RWPE2 (cell line): ENCODE measurements at regions not wholly inside any gene's neighbourhood (a gene's known extent, or its start where the extent isn't known, plus 50 kb on each side); places are given as distances from the start of the nearest gene placed in this dataset.

ENCODE experiments used
- ATAC-seq: fragments of 200-7000 bp; cut with Tn5 transposase; 3 replicates; pipeline ENCODE4 v1.9.1; 2021; ENCODE audit warnings: low read depth
- DNase-seq: peaks from one replicate; pipeline ENCODE4 v3.0.0-alpha.2; 2020; ENCODE audit warnings: low spot score
- H3K27ac ChIP-seq: fragments of 450-650 bp; 2 replicates; pipeline ENCODE4 v1.5.1; 2017; ENCODE audit warnings: mild to moderate bottlenecking; ENCODE audit not compliant: poor library complexity, severe bottlenecking
- H3K27me3 ChIP-seq: fragments of 250-450 bp; sonication (Bioruptor Pico); 2 replicates; pipeline ENCODE4 v1.5.1; 2021; ENCODE audit warnings: mild to moderate bottlenecking, moderate library complexity; ENCODE audit not compliant: insufficient read depth, poor library complexity, severe bottlenecking
- H3K36me3 ChIP-seq: fragments of 250-450 bp; sonication (Bioruptor Pico); 2 replicates; pipeline ENCODE4 v1.5.1; 2020; ENCODE audit warnings: low read depth, mild to moderate bottlenecking, moderate library complexity
- H3K4me1 ChIP-seq: fragments of 250-450 bp; sonication (Bioruptor Pico); 2 replicates; pipeline ENCODE4 v1.5.1; 2021; ENCODE audit warnings: mild to moderate bottlenecking, moderate library complexity; ENCODE audit not compliant: insufficient read depth, poor library complexity, severe bottlenecking
- H3K4me3 ChIP-seq: fragments of 250-450 bp; sonication (Bioruptor Pico); 2 replicates; pipeline ENCODE4 v1.5.1; 2021; ENCODE audit warnings: mild to moderate bottlenecking, moderate library complexity; ENCODE audit not compliant: severe bottlenecking
- H3K9me3 ChIP-seq: fragments of 250-450 bp; sonication (Bioruptor Pico); 2 replicates; pipeline ENCODE4 v1.5.1; 2021; ENCODE audit warnings: mild to moderate bottlenecking, moderate library complexity; ENCODE audit not compliant: severe bottlenecking
- TF ChIP-seq, protein P1 (sequence below): fragments of 450-650 bp; IDR thresholded peaks from one replicate; pipeline ENCODE4 v1.5.1; 2017; ENCODE audit warnings: mild to moderate bottlenecking, moderate library complexity; ENCODE audit not compliant: poor library complexity, severe bottlenecking

DNA sequence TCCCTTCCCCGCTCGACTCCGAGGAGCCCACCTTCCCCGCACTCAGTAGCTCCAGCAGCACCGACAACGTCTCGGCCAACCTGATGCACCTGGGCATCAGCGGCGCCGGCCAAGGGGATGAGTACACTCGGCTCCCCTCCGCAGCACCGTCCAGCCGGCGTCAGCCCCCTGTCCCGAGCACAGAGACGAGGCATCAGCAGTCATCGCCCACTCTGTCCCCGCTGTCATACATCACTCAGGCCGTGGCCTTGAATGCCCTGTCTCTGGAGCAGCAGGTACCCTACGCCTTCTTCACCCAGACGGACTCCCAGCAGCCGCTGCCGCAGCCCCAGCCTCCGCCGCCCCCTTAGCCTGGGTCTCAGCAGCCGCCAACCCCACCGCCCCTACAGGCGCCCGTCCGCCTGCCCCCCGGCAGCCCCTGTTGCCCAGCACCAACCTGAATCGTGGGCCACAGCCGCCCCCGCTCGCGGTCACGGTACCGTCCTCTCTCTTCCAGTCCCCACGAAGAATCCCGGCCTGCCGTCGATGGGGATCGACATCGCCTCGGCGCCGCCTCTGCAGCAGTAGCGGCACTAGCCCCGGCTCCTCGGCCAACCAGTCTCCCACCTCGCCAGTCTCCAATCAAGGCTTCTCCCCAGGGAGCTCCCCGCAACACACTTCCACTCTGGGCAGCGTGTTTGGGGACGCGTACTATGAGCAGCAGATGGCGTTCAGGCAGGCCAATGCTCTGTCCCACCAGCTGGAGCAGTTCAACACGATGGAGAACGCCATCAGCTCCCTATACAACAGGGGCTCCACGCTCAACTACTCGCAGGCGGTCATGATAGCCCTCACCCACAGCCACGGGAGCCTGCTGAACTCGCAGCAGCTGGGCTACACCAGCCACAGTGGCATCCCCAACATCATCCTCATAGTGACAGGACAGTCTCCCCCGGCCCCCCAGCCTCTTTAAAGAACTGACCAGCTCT is 1195.9 kb upstream of the CHAC2 start:
- Histone ChIP-seq H3K9me3 (peaks cover 1% of the 10 kb centered on the region), H3K36me3 (no peaks in the 10 kb centered on the region), H3K27ac (no peak overlapping the region), H3K27me3 (no peaks in the 10 kb centered on the region), H3K4me3 (no peak overlapping the region), H3K4me1 (no peaks in the 10 kb centered on the region)
- ATAC-seq (no peak), DNase-seq (no peak)
- TF ChIP-seq, protein P1, sequence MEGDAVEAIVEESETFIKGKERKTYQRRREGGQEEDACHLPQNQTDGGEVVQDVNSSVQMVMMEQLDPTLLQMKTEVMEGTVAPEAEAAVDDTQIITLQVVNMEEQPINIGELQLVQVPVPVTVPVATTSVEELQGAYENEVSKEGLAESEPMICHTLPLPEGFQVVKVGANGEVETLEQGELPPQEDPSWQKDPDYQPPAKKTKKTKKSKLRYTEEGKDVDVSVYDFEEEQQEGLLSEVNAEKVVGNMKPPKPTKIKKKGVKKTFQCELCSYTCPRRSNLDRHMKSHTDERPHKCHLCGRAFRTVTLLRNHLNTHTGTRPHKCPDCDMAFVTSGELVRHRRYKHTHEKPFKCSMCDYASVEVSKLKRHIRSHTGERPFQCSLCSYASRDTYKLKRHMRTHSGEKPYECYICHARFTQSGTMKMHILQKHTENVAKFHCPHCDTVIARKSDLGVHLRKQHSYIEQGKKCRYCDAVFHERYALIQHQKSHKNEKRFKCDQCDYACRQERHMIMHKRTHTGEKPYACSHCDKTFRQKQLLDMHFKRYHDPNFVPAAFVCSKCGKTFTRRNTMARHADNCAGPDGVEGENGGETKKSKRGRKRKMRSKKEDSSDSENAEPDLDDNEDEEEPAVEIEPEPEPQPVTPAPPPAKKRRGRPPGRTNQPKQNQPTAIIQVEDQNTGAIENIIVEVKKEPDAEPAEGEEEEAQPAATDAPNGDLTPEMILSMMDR: no peak

DNA sequence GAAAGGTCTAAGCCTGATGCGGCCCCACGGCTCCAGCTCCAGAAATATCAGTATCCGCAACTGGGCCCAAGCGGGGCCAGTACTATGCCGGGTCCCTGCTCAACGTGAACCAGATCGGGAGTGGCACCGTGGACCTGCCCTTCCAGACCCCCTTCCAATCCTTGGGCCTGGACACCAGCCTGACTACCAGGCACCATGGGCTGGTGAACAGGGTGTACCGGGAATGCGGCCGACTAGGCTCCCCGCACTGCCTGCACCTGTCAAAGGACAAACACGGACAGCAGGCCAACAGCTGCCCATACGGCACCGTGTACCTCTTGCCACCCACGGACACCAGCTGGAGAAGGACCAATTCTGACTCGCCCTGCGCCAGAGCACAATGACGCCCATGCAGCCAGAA is 1196.9 kb upstream of the CHAC2 start:
- H3K27ac ChIP-seq: no peak overlapping the region
- H3K4me3 ChIP-seq: no peak overlapping the region
- H3K27me3 ChIP-seq: no peaks in the 10 kb centered on the region
- peaks cover 1% of the 10 kb centered on the region for H3K9me3 ChIP-seq
- TF ChIP-seq, protein P1: no peak
- no peak for DNase-seq
- no peaks in the 10 kb centered on the region for H3K36me3 ChIP-seq
- ATAC-seq: no peak
- H3K4me1 ChIP-seq: no peaks in the 10 kb centered on the region

DNA sequence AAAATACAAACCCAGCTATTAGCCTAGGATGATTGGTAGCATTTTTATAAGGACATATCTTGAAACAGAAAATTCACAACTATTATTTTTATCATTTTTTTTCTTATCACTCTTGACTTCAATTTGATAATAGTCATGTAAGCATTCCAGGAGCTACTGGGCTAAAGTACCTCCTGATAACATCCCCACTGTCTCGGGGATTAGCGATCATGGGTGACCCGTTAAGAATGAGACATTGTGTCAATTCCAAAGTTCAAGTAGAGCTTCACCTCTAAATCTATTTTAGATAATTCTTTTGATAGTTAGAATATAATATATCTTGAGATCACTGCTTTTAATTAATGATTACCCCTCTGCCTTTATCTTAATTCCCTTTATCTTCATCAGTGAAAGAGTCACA is 1204.5 kb upstream of the CHAC2 start:
- no peak for ATAC-seq
- Histone ChIP-seq H3K4me3 (no peak overlapping the region), H3K36me3 (no peaks in the 10 kb centered on the region), H3K9me3 (no peaks in the 10 kb centered on the region), H3K27me3 (no peaks in the 10 kb centered on the region), H3K27ac (no peak overlapping the region), H3K4me1 (no peaks in the 10 kb centered on the region)
- TF ChIP-seq, protein P1: no peak
- DNase-seq: no peak

DNA sequence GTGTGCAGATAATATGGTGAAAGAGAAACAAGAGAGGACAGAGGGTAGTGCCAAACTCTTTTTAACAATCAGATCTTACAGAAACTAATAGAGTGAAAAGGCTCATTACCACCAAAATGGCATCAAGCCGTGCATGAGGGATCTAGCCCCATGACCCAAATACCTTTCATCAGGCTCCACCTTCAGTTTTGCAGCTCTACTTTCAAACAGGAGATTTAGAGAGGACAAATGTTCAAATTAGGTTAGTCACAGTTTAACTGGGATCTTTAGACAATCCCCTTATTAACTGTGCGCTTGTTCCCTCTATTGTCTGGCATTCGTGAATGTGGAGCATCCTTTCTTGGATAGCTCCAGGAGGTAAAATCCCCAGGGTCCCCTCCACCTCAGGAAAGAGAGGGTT is 1209.3 kb upstream of the CHAC2 start:
- no peak overlapping the region for H3K4me3 ChIP-seq
- no peak for DNase-seq
- no peak for ATAC-seq
- H3K27me3 ChIP-seq: no peaks in the 10 kb centered on the region
- H3K36me3 ChIP-seq: no peaks in the 10 kb centered on the region
- H3K9me3 ChIP-seq: no peaks in the 10 kb centered on the region
- no peak overlapping the region for H3K27ac ChIP-seq
- no peaks in the 10 kb centered on the region for H3K4me1 ChIP-seq
- TF ChIP-seq, protein P1: no peak

DNA sequence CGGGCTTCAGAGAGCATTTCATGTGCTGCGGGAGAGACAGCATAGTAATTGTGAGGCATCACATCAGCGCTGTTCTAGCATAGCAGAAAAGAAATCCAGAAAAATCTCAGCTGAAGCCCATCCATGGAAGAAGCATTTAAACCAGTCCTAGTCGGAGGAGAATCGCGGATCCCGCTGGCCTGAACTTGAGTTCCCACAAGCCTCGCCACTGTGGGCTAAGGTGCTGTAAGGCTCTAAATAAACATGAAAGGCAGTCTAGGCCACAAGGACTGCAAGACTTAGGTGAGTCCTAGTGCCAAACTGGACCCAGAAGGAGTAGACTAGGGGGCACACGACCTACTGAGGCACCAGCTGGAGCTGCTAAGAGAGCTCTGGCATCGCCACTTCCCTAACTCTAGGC is 1225.3 kb upstream of the CHAC2 start:
- ATAC-seq: no peak
- no peaks in the 10 kb centered on the region for H3K36me3 ChIP-seq
- H3K27me3 ChIP-seq: peaks cover 3% of the 10 kb centered on the region
- H3K4me3 ChIP-seq: no peak overlapping the region
- no peaks in the 10 kb centered on the region for H3K9me3 ChIP-seq
- TF ChIP-seq, protein P1: no peak
- H3K4me1 ChIP-seq: peaks cover 4% of the 10 kb centered on the region
- DNase-seq: no peak
- H3K27ac ChIP-seq: no peak overlapping the region
